ENCODE measurements at regions not wholly inside any gene's neighbourhood (a gene's known extent, or its start where the extent isn't known, plus 50 kb on each side); places are given as distances from the start of the nearest gene placed in this dataset.

- DNase-seq (ENCODE audit: low spot score), result no peak
These were observed 474.6 kb upstream of the FZD8 start for GRCh38 chr10:36116731-36117130.

- no peak for DNase-seq (ENCODE audit: low spot score)
These were observed 473.9 kb upstream of the FZD8 start for GRCh38 chr10:36116040-36116439.

GRCh38 chr10:36115364-36115763, 473.3 kb upstream of the FZD8 start:
- no peak for DNase-seq (ENCODE audit: low spot score)

GRCh38 chr10:36114913-36115312, 472.8 kb upstream of the FZD8 start:
- no peak for DNase-seq (ENCODE audit: low spot score)

DNA sequence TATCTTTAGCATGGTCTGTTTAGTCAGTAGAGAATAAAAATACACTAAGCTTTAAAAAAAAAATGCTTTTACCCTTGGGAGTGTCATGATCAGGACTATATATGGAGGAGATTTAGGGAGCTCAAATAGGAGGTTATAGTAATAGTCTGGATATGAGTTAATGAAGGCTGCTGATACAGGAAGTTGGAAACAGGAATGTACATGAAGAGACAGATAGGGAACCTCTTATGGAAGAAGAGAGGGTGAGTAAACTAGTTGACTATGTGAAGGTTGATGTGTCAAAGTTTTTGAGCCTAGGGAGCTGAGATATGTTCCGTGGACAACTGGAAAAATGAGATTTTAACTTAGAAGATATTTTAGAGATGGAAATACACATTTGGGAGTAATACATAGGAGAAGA, 472.0 kb upstream of the FZD8 start:
- DNase-seq (ENCODE audit: low spot score), result no peak

GRCh38 chr10:36111676-36112075, 469.6 kb upstream of the FZD8 start:
- DNase-seq (ENCODE audit: low spot score), result no peak

GRCh38 chr10:36110097-36110496, 468.0 kb upstream of the FZD8 start:
- no peak for DNase-seq (ENCODE audit: low spot score)

GRCh38 chr10:36109399-36110023, 467.4 kb upstream of the FZD8 start:
- DNase-seq (ENCODE audit: low spot score), result no peak

- no peak for DNase-seq (ENCODE audit: low spot score)
These were observed 455.6 kb upstream of the FZD8 start for GRCh38 chr10:36097696-36098095.

DNA sequence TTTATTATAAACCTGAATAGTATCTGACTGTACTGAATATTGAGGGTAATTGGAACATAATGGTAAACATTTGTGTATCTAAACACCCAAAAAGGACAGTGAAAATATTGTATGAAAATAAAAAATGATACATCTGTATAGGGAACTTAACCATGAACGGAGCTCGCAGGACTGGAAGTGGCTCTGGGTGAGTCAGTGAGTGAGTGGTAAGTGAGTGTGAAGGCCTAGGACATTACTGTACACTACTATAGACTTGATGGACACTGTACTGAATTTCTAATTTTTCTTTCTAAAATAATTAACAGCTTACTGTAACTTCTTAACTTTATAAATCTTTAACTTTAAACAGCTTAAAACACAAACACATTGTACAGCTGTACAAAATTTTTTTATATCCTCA, 454.5 kb upstream of the FZD8 start:
- DNase-seq (ENCODE audit: low spot score), result no peak

- DNase-seq (ENCODE audit: low spot score), result peak; percentile 57
These were observed 452.0 kb upstream of the FZD8 start for GRCh38 chr10:36094096-36094495.

- no peak for DNase-seq (ENCODE audit: low spot score)
These were observed 450.0 kb upstream of the FZD8 start for GRCh38 chr10:36092116-36092515.

DNA sequence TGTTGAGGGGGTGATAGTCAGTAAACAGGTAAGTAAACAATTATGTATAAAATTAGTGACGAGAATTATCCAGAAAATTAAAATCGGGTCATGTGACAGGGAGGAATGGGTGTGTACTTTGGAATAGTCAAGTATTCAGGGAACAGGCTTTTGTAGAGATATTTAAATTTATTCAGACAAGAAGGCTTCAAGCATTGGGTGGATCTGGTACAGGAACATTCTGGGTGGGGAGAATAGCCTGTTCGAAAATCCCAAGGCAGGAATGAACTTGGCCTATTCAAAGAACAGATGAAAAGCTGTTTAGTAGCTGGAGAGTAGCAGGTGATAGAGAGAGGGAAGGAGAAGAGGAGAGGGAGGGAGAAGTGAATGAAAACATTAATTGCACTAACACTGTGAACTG, 448.9 kb upstream of the FZD8 start:
- DNase-seq (ENCODE audit: low spot score), result no peak

DNA sequence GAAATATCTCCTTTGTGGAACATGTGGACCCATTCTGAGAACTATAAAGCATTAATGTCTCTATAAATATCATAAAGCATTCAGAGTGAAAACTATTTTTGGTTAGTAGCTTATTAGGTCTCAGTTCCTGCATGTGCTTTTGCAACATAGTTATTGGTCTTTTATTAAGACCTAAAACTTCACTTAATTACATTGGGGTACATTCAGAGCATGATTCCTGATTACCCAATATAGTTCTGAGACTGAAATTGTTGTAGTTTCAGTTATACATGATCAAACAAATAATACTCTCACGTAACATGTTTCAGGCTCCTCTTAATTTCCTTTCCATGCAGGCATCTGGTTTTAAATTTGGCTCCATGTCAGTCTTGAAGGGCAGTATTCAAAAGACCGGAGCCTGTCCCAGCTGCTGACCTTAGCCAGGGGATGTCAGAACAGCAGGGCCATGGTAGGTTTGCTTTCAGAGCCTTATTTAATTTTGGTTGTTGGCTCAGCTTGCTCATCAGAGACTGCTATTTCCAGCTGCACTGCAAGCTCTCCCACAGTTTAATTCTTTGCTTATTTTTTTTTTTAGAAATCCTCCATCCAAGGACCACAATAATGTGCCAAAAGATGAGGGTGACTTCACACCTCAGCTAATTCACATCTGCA, 447.8 kb upstream of the FZD8 start:
- DNase-seq (ENCODE audit: low spot score), result peak; percentile 28

GRCh38 chr10:36087006-36088005, 445.2 kb upstream of the FZD8 start:
- no peak for DNase-seq (ENCODE audit: low spot score)

- DNase-seq (ENCODE audit: low spot score), result no peak
These were observed 433.1 kb upstream of the FZD8 start for GRCh38 chr10:36075196-36075595.

- DNase-seq (ENCODE audit: low spot score), result no peak
These were observed 431.8 kb upstream of the FZD8 start for GRCh38 chr10:36073796-36074345.

DNA sequence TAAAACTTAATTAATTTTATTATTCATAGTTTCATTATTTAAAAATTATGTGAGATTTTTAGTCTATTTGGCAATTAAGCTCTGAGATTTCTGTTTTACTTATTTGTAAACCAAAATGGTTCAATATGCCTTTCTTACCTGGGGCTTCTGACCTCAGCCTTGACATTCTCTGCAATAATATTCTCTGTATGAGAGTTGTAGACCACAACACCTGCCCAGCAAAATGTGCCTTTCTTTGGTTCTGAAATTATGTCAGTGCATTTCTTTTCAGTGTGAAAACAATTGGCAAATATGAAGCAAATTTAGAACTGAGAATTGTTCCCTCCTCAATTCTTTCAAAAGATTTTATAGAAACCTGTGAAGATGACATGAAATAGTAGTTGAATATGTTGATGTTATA, 426.4 kb upstream of the FZD8 start:
- no peak for DNase-seq (ENCODE audit: low spot score)

DNA sequence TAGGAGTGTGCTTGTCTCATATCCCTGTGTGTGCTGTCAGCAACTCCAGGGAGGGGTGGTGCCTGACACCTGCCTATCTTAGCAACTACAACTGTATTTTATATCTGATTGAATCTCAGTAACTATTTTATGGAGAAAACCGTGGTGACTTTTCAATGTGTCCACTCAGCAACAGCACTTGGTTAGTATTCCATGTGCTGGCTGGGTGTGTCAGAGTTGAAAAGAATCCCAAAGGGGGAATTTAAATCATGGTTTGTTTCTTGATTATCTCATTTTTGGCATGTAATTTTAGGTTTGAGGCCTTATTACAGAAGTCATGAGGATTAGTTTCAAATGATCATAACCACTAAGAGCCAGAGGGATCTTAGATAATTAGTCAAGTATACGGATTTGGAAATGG, 425.7 kb upstream of the FZD8 start:
- no peak for DNase-seq (ENCODE audit: low spot score)

GRCh38 chr10:36066850-36067249, 424.8 kb upstream of the FZD8 start:
- no peak for DNase-seq (ENCODE audit: low spot score)

DNA sequence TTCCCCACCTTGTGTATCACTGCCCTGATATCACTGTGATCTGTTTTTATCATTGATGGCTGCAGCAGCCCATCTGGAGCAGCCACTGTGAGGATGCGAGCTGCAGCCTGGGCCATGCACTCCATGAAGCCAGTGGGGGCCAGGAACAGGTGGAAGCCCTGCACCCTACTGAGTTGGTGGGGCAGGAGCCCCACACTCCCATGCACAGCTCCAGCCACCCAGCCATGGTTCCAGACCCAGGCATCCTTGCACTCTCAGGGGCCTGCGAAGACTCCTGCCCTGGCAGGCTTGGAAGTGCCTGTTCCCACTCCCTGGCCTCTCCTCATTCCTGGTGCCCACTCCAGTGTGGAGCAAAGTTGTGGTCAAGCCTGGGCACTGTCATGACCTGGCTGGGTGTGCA, 424.0 kb upstream of the FZD8 start:
- no peak for DNase-seq (ENCODE audit: low spot score)

GRCh38 chr10:36063396-36063795, 421.3 kb upstream of the FZD8 start:
- no peak for DNase-seq (ENCODE audit: low spot score)
